ENCODE measurements at regions not wholly inside any gene's neighbourhood (a gene's known extent, or its start where the extent isn't known, plus 50 kb on each side); places are given as distances from the start of the nearest gene placed in this dataset.

DNA sequence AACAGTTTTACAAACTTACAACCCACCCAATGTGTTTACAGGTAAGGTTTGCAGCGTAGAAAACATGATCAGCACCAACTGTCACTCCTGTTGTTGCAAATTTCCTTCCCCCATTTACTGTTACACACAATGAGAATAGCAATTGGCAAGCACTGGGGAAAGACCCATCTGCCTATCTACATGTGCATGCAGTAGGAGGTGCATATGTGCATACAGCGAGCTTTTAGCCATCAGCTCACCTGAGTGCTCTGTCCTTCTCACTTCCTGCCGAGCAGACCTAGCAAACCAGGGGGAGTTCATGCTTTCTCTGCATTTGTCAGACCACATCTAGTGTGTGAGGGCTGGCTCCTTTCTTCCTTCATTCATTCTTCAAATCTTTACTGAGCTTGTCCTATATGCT is 49.9 kb upstream of the ARL4C start:
- no peak overlapping the region for H3K4me3 ChIP-seq
- H3K27me3 ChIP-seq = no peaks in the 10 kb centered on the region
- H3K36me3 ChIP-seq = no peaks in the 10 kb centered on the region
- no peak overlapping the region for H3K27ac ChIP-seq
- 87 to 89% methylated on average over 3 of the region's 3 CpGs for WGBS, 2 donors
- H3K9me3 ChIP-seq = no peaks in the 10 kb centered on the region
- TF ChIP-seq POLR2A (IDR thresholded peaks at IDR 0.05) = no peak
- TF ChIP-seq, protein P1, sequence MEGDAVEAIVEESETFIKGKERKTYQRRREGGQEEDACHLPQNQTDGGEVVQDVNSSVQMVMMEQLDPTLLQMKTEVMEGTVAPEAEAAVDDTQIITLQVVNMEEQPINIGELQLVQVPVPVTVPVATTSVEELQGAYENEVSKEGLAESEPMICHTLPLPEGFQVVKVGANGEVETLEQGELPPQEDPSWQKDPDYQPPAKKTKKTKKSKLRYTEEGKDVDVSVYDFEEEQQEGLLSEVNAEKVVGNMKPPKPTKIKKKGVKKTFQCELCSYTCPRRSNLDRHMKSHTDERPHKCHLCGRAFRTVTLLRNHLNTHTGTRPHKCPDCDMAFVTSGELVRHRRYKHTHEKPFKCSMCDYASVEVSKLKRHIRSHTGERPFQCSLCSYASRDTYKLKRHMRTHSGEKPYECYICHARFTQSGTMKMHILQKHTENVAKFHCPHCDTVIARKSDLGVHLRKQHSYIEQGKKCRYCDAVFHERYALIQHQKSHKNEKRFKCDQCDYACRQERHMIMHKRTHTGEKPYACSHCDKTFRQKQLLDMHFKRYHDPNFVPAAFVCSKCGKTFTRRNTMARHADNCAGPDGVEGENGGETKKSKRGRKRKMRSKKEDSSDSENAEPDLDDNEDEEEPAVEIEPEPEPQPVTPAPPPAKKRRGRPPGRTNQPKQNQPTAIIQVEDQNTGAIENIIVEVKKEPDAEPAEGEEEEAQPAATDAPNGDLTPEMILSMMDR (IDR thresholded peaks at IDR 0.05) = no peak
- no peak for TF ChIP-seq EP300 (IDR thresholded peaks at IDR 0.05)
- DNase-seq (ENCODE audit: low spot score in 2 of 2) = no peak
- peaks cover 0 to 35% (median 4%) of the 10 kb centered on the region in 4 donors for H3K4me1 ChIP-seq

Measured in tibial nerve (tissue), 4 donors.